GM12878 (cell line): ENCODE measurements at regions not wholly inside any gene's neighbourhood (a gene's known extent, or its start where the extent isn't known, plus 50 kb on each side); places are given as distances from the start of the nearest gene placed in this dataset.

Experiments
- CEBPZ ChIP-seq: fragments of 150-350 bp; IDR thresholded peaks from 2 replicates; pipeline ENCODE4 v1.6.1; 2016; ENCODE audit warnings: low read depth, low read length
- CHD2 ChIP-seq: IDR thresholded peaks from 2 replicates; pipeline ENCODE4 v1.6.1; 2011; ENCODE audit warnings: low read depth, low read length, improper control_type of control experiment, borderline replicate concordance
- CTCF ChIP-seq, 3 experiments: IDR thresholded peaks in 2 of 3; conservative IDR thresholded peaks in 1 of 3; 2 replicates each; pipeline ENCODE4 v1.5.1; 2011; ENCODE audit warnings: low read depth in 3 of 3, low read length in 3 of 3, mild to moderate bottlenecking in 3 of 3, control low read depth in 2 of 3, moderate library complexity in 2 of 3, inconsistent platforms in 1 of 3, mixed read lengths in 1 of 3; ENCODE audit not compliant: control insufficient read depth in 2 of 3, insufficient read depth in 1 of 3; ENCODE audit errors: extremely low read depth in 1 of 3
- ETV6 ChIP-seq, 2 experiments: fragments of 450-650 bp in 1 of 2; IDR thresholded peaks in 1 of 2; conservative IDR thresholded peaks in 1 of 2; 2 replicates each; pipeline ENCODE4 v1.6.1; 2014; ENCODE audit warnings: antibody characterized with exemption in 1 of 2, borderline replicate concordance in 1 of 2, low read depth in 1 of 2, mild to moderate bottlenecking in 1 of 2, moderate library complexity in 1 of 2
- HDAC6 ChIP-seq: fragments of 200-600 bp; sonication (generic); IDR thresholded peaks from one replicate; pipeline ENCODE4 v1.8.0; 2017; ENCODE audit warnings: antibody characterized with exemption; ENCODE audit not compliant: unreplicated experiment
- POLR2A ChIP-seq: IDR thresholded peaks from 2 replicates; pipeline ENCODE4 v1.6.1; 2011; ENCODE audit warnings: low read depth, mild to moderate bottlenecking, low read length
- RAD51 ChIP-seq: fragments of 450-650 bp; IDR thresholded peaks from 2 replicates; pipeline ENCODE4 v1.6.1; 2016; ENCODE audit warnings: moderate library complexity, mild to moderate bottlenecking, inconsistent platforms
- RCOR1 ChIP-seq: conservative IDR thresholded peaks from 2 replicates; pipeline ENCODE4 v1.6.1; 2012; ENCODE audit warnings: low read depth, low read length, improper control_type of control experiment
- SMARCA5 ChIP-seq: fragments of 450-650 bp; IDR thresholded peaks from 2 replicates; pipeline ENCODE4 v1.6.1; 2017; ENCODE audit warnings: mild to moderate bottlenecking
- SRF ChIP-seq, 2 experiments: IDR thresholded peaks; 2 replicates each; pipeline ENCODE4 v1.6.1; 2011; ENCODE audit warnings: low read depth in 2 of 2, low read length in 2 of 2, mild to moderate bottlenecking in 1 of 2, moderate library complexity in 1 of 2
- SUZ12 ChIP-seq: fragments of 200-600 bp; sonication (generic); IDR thresholded peaks from one replicate; pipeline ENCODE4 v1.6.1; 2018; ENCODE audit warnings: antibody characterized with exemption, mild to moderate bottlenecking; ENCODE audit not compliant: unreplicated experiment
- WRNIP1 ChIP-seq: IDR thresholded peaks from 2 replicates; pipeline ENCODE4 v1.6.1; 2011; ENCODE audit warnings: low read depth, low read length, improper control_type of control experiment, borderline replicate concordance

GRCh38 chr22:46031965-46032851, 55.2 kb upstream of the WNT7B start:
- no peak for TF ChIP-seq SUZ12
- no peak for TF ChIP-seq CEBPZ
- no peak for TF ChIP-seq HDAC6
- TF ChIP-seq ETV6 (conservative IDR thresholded peaks at IDR 0.05 in 1 of 2, IDR thresholded peaks at IDR 0.05 in 1 of 2; ENCODE audit: borderline replicate concordance in 1 of 2, low read depth in 1 of 2): no peak
- no peak for TF ChIP-seq CTCF (IDR thresholded peaks at IDR 0.05 in 2 of 3, conservative IDR thresholded peaks at IDR 0.05 in 1 of 3; ENCODE audit: control insufficient read depth in 2 of 3, extremely low read depth in 1 of 3, insufficient read depth in 1 of 3, low read depth in 3 of 3, low read length in 3 of 3)
- TF ChIP-seq RCOR1: no peak
- TF ChIP-seq CHD2: no peak
- TF ChIP-seq POLR2A: no peak
- TF ChIP-seq SMARCA5: no peak
- TF ChIP-seq SRF (IDR thresholded peaks at IDR 0.05; ENCODE audit: low read depth in 2 of 2, low read length in 2 of 2): no peak
- no peak for TF ChIP-seq RAD51
- TF ChIP-seq WRNIP1: no peak
